ENCODE measurements at regions not wholly inside any gene's neighbourhood (a gene's known extent, or its start where the extent isn't known, plus 50 kb on each side); places are given as distances from the start of the nearest gene placed in this dataset.

DNA sequence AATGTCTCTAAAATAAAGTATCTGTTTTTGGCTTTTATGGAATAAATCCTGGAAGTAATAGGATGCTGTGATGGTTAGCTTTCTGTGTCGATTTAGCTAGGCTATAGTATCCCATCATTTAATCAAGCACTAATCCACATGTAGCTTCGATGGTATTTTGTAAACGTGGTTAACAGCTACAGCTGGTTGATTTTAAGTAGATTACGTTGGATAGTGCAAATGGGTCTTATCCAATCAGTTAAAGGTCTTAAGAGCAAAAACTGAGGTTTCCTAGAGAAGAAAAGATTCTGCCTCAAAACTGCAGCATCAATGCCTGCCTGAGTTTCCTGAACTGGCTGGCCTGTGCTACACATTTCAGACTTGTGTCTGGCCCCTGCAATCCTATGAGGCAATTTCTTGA lies 314.2 kb upstream of the SORL1-AS1 start:
- no peak for TF ChIP-seq TCF12 (IDR thresholded peaks at IDR 0.05; ENCODE audit: low read depth)
- TF ChIP-seq REST (IDR thresholded peaks at IDR 0.05; ENCODE audit: low read depth): no peak
- TF ChIP-seq YY1 (IDR thresholded peaks at IDR 0.05; ENCODE audit: low read depth): no peak
- no peak for TF ChIP-seq RAD21 (IDR thresholded peaks at IDR 0.05; ENCODE audit: low read depth)
- no peak for TF ChIP-seq TEAD4 (IDR thresholded peaks at IDR 0.05)
- no peak for TF ChIP-seq TAF1 (IDR thresholded peaks at IDR 0.05; ENCODE audit: low read depth)
- no peak for TF ChIP-seq CEBPB (IDR thresholded peaks at IDR 0.05)
- TF ChIP-seq CREB1 (IDR thresholded peaks at IDR 0.05; ENCODE audit: low read depth): no peak
- TF ChIP-seq, protein P1, sequence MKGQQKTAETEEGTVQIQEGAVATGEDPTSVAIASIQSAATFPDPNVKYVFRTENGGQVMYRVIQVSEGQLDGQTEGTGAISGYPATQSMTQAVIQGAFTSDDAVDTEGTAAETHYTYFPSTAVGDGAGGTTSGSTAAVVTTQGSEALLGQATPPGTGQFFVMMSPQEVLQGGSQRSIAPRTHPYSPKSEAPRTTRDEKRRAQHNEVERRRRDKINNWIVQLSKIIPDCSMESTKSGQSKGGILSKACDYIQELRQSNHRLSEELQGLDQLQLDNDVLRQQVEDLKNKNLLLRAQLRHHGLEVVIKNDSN (IDR thresholded peaks at IDR 0.05): no peak
- no peak for TF ChIP-seq EP300 (IDR thresholded peaks at IDR 0.05; ENCODE audit: borderline replicate concordance)

GRCh38 chr11:121766166-121766565 lies 313.4 kb upstream of the SORL1-AS1 start:
- TF ChIP-seq TAF1 (IDR thresholded peaks at IDR 0.05; ENCODE audit: low read depth) (no peak), YY1 (IDR thresholded peaks at IDR 0.05; ENCODE audit: low read depth) (no peak)

- no peak for TF ChIP-seq RAD21 (IDR thresholded peaks at IDR 0.05; ENCODE audit: low read depth)
- no peak for TF ChIP-seq YY1 (IDR thresholded peaks at IDR 0.05; ENCODE audit: low read depth)
- TF ChIP-seq CEBPB (IDR thresholded peaks at IDR 0.05): no peak
- no peak for TF ChIP-seq TCF12 (IDR thresholded peaks at IDR 0.05; ENCODE audit: low read depth)
- TF ChIP-seq FOXM1 (IDR thresholded peaks at IDR 0.05; ENCODE audit: borderline replicate concordance, low read depth): no peak
- TF ChIP-seq TAF1 (IDR thresholded peaks at IDR 0.05; ENCODE audit: low read depth): no peak
- no peak for TF ChIP-seq EGR1 (IDR thresholded peaks at IDR 0.05)
- TF ChIP-seq, protein P1 (IDR thresholded peaks at IDR 0.05): no peak
- TF ChIP-seq, protein P2, sequence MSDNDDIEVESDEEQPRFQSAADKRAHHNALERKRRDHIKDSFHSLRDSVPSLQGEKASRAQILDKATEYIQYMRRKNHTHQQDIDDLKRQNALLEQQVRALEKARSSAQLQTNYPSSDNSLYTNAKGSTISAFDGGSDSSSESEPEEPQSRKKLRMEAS (IDR thresholded peaks at IDR 0.05): no peak
- TF ChIP-seq CREB1 (IDR thresholded peaks at IDR 0.05; ENCODE audit: low read depth): no peak
- TF ChIP-seq TEAD4 (IDR thresholded peaks at IDR 0.05): no peak
- TF ChIP-seq REST (IDR thresholded peaks at IDR 0.05; ENCODE audit: low read depth): no peak
Observed at GRCh38 chr11:121763526-121763925, 310.8 kb upstream of the SORL1-AS1 start.

DNA sequence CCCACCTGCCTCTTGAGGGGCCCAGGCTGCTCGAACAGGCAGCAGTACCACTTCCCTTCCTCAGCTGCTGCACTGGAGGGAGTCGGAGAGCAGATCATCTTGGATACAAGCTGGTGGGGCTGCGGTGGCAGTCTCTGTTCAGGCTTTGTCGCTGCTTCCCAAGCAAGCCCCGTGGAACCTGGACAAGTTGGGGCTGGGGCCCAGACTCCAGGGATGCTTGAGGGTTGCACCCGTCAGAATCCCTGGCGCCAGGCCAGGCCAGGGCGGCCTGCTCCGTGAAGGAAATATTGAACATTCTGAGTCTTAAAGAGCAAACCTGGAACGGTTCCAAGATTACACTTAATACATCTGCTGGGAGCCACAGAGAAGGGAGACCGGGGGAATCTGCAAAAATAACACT lies 310.1 kb upstream of the SORL1-AS1 start:
- TF ChIP-seq CREB1 (IDR thresholded peaks at IDR 0.05; ENCODE audit: low read depth) (no peak), EGR1 (IDR thresholded peaks at IDR 0.05) (no peak), YY1 (IDR thresholded peaks at IDR 0.05; ENCODE audit: low read depth) (no peak), NFIC (IDR thresholded peaks at IDR 0.05) (peak; percentile 82)
- TF ChIP-seq, protein P2 (IDR thresholded peaks at IDR 0.05): no peak

DNA sequence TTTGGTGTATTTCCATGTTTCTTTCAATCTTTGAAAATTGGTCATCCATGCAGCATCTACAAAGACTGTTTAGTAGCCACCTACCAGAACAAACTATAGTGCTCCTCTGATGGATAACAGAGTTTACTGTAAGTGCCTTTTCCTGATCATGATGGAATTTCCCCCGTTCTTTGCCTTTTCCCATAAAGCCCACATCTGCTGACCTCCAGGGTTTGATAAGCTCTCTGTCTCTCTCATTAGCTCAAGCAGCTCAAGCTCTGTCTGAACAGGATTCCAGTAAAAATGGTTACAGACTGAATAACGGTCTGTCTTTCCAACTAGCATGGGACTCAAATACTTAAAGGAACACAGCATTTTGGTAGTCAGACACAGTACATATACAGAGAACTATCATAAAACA lies 308.4 kb upstream of the SORL1-AS1 start:
- TF ChIP-seq EGR1 (IDR thresholded peaks at IDR 0.05) (no peak), CEBPB (IDR thresholded peaks at IDR 0.05) (no peak), YY1 (IDR thresholded peaks at IDR 0.05; ENCODE audit: low read depth) (no peak), EP300 (IDR thresholded peaks at IDR 0.05; ENCODE audit: borderline replicate concordance) (no peak), FOXM1 (IDR thresholded peaks at IDR 0.05; ENCODE audit: borderline replicate concordance, low read depth) (no peak), NFIC (IDR thresholded peaks at IDR 0.05) (no peak), ZBTB7A (IDR thresholded peaks at IDR 0.05; ENCODE audit: low read depth) (no peak), RAD21 (IDR thresholded peaks at IDR 0.05; ENCODE audit: low read depth) (no peak), TEAD4 (IDR thresholded peaks at IDR 0.05) (no peak), CREB1 (IDR thresholded peaks at IDR 0.05; ENCODE audit: low read depth) (no peak), REST (IDR thresholded peaks at IDR 0.05; ENCODE audit: low read depth) (no peak), TCF12 (IDR thresholded peaks at IDR 0.05; ENCODE audit: low read depth) (no peak), TAF1 (IDR thresholded peaks at IDR 0.05; ENCODE audit: low read depth) (no peak)
- TF ChIP-seq, protein P2 (IDR thresholded peaks at IDR 0.05): no peak
- TF ChIP-seq, protein P1 (IDR thresholded peaks at IDR 0.05): no peak
